GM23248 (cell line): ENCODE measurements at regions not wholly inside any gene's neighbourhood (a gene's known extent, or its start where the extent isn't known, plus 50 kb on each side); places are given as distances from the start of the nearest gene placed in this dataset.
A peak's percentile ranks its signal among the peaks of the same experiment; 100 is the strongest.

Experiments
- DNase-seq: peaks from one replicate; pipeline ENCODE4 v3.0.0-alpha.2; 2015
- H2AFZ ChIP-seq: fragments of 200-600 bp; sonication (generic); 2 replicates; pipeline ENCODE4 v1.6.1; 2016; ENCODE audit warnings: antibody characterized with exemption
- H3F3A ChIP-seq: fragments of 200-600 bp; sonication (generic); 2 replicates; pipeline ENCODE4 v1.6.1; 2016; ENCODE audit warnings: mild to moderate bottlenecking, antibody characterized with exemption, mixed run types; ENCODE audit not compliant: insufficient read depth
- H3K27ac ChIP-seq: fragments of 200-600 bp; sonication (generic); 2 replicates; pipeline ENCODE4 v1.5.1; 2016; ENCODE audit warnings: mild to moderate bottlenecking
- H3K27me3 ChIP-seq: fragments of 200-600 bp; sonication (generic); replicated peaks from 2 replicates; pipeline ENCODE4 v1.6.1; 2016; ENCODE audit warnings: mild to moderate bottlenecking; ENCODE audit not compliant: insufficient read depth
- H3K36me3 ChIP-seq: fragments of 200-600 bp; sonication (generic); 2 replicates; pipeline ENCODE4 v1.6.1; 2016; ENCODE audit warnings: low read depth, mild to moderate bottlenecking
- H3K4me1 ChIP-seq: fragments of 200-600 bp; sonication (generic); 2 replicates; pipeline ENCODE4 v1.6.1; 2016; ENCODE audit warnings: mild to moderate bottlenecking; ENCODE audit not compliant: insufficient read depth
- H3K4me2 ChIP-seq: fragments of 200-600 bp; sonication (generic); one replicate; pipeline ENCODE4 v1.6.1; 2016; ENCODE audit warnings: mild to moderate bottlenecking; ENCODE audit not compliant: unreplicated experiment
- H3K4me3 ChIP-seq: fragments of 200-600 bp; sonication (generic); 2 replicates; pipeline ENCODE4 v1.5.1; 2016; ENCODE audit warnings: mild to moderate bottlenecking
- H3K79me2 ChIP-seq: fragments of 200-600 bp; sonication (generic); 2 replicates; pipeline ENCODE4 v1.6.1; 2016; ENCODE audit warnings: mild to moderate bottlenecking; ENCODE audit not compliant: insufficient read depth
- H3K9ac ChIP-seq: fragments of 200-600 bp; sonication (generic); 2 replicates; pipeline ENCODE4 v1.6.1; 2016; ENCODE audit warnings: mild to moderate bottlenecking
- H3K9me2 ChIP-seq: fragments of 200-600 bp; sonication (generic); 2 replicates; pipeline ENCODE4 v1.6.1; 2016; ENCODE audit warnings: mixed run types, mild to moderate bottlenecking, moderate library complexity; ENCODE audit not compliant: insufficient read depth
- H3K9me3 ChIP-seq: fragments of 200-600 bp; sonication (generic); one replicate; pipeline ENCODE4 v1.6.1; 2017; ENCODE audit warnings: low read depth
- H4K20me1 ChIP-seq: fragments of 200-600 bp; sonication (generic); 2 replicates; pipeline ENCODE4 v1.6.0; 2016; ENCODE audit not compliant: insufficient read depth
- EZH2 ChIP-seq: fragments of 200-600 bp; sonication (generic); IDR thresholded peaks from 2 replicates; pipeline ENCODE4 v1.6.1; 2018; ENCODE audit warnings: antibody characterized with exemption, mild to moderate bottlenecking; ENCODE audit not compliant: insufficient read depth, poor library complexity, severe bottlenecking
- EZH2phosphoT487 ChIP-seq: fragments of 200-600 bp; sonication (generic); IDR thresholded peaks from 2 replicates; pipeline ENCODE4 v1.6.1; 2018; ENCODE audit warnings: antibody characterized with exemption, moderate library complexity, mild to moderate bottlenecking, low read depth; ENCODE audit not compliant: insufficient read depth
- WGBS, 2 experiments: methylation state at CpG; one replicate each; pipeline ENCODE4 v1.1.6; 2015 to 2017; ENCODE audit warnings: low lambda C conversion rate in 2 of 2, low coverage in 1 of 2; ENCODE audit errors: missing lambda C conversion rate in 2 of 2; 5-methylcytosine and 5-hydroxymethylcytosine counted together
- in situ Hi-C: fragments of 300-500 bp; cut with MboI; formaldehyde crosslinking; loops from 2 replicates; pipeline ENCODE4 v1.15.0; 2020

DNA sequence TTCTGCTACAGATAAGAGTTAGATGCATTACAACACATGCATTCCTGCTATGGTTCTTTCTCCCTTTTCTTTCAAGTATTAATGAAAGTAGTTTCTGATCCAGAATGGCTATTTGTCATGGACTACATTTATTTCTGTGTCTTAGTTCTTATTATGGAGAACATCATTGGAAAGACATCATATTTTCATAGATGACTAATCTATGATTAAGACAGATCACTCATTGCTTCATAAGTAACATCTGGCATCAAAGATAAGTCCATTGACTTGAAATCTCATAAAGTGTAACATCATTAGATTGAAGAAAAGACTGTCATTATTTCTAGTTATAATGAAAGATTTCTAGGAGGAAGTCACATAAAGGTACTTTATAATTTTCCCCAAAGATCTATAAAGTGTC is 366.7 kb downstream of the NSUN3 start:
- no peak for TF ChIP-seq EZH2phosphoT487
- no peak for TF ChIP-seq EZH2

DNA sequence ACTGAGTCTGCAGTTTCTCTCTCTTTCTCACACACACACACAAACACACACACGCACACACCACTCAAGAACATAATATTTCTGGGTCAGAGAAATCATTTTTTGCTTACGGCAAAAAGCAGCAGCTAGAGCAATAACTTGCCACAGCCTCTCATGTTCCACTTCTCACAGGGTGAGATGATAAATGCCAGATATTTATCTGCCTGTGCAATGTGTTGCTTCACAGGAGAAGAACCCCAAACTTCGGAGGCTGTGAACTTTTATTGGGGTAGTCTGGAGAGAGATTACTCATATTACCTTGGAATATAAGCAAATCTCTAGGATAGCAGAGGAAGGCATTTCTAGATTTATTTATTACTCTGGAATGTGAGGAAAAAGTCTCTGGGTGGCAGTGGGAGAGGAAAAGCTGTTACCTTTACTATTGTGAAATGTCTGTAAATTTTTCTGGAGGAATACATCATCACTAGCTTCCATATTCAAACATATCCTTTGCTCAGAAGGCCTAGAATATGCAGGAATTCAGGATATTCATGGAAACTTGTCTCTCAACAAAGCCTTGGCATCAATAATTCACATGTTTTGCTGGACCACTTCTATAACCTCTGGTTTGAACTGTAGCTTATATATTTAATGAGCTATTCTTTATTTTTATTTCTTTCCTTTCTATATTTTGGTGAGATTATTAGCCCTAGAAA is 369.2 kb downstream of the NSUN3 start:
- Histone ChIP-seq H3K36me3 (no peaks in the 10 kb centered on the region), H4K20me1 (no peaks in the 10 kb centered on the region), H3K27me3 (no peaks in the 10 kb centered on the region), H3K27ac (no peak overlapping the region), H3K9me2 (no peaks in the 10 kb centered on the region), H3K4me2 (no peak overlapping the region), H3F3A (no peaks in the 10 kb centered on the region), H2AFZ (no peak overlapping the region), H3K79me2 (no peaks in the 10 kb centered on the region), H3K9me3 (no peaks in the 10 kb centered on the region), H3K4me1 (no peaks in the 10 kb centered on the region), H3K4me3 (no peak overlapping the region), H3K9ac (no peak overlapping the region)
- WGBS, 2 experiments: 28 to 40% methylated on average over 3 of the region's 3 CpGs
- TF ChIP-seq EZH2: no peak
- no peak for TF ChIP-seq EZH2phosphoT487
- in situ Hi-C loops: no loop called here
- no peak for DNase-seq

More for the DNA sequence above, 366.7 kb downstream of the NSUN3 start:
- no peaks in the 10 kb centered on the region for H3K36me3 ChIP-seq
- H3F3A ChIP-seq: no peaks in the 10 kb centered on the region
- no peaks in the 10 kb centered on the region for H3K9me2 ChIP-seq
- no peaks in the 10 kb centered on the region for H3K4me1 ChIP-seq
- no peak overlapping the region for H2AFZ ChIP-seq
- no peaks in the 10 kb centered on the region for H4K20me1 ChIP-seq
- H3K4me2 ChIP-seq: no peak overlapping the region
- no peak overlapping the region for H3K9ac ChIP-seq
- no peak overlapping the region for H3K4me3 ChIP-seq
- H3K27me3 ChIP-seq: no peaks in the 10 kb centered on the region
- H3K9me3 ChIP-seq: no peaks in the 10 kb centered on the region
- no peaks in the 10 kb centered on the region for H3K79me2 ChIP-seq
- DNase-seq: no peak
- H3K27ac ChIP-seq: no peak overlapping the region
- in situ Hi-C loops: no loop called here

DNA sequence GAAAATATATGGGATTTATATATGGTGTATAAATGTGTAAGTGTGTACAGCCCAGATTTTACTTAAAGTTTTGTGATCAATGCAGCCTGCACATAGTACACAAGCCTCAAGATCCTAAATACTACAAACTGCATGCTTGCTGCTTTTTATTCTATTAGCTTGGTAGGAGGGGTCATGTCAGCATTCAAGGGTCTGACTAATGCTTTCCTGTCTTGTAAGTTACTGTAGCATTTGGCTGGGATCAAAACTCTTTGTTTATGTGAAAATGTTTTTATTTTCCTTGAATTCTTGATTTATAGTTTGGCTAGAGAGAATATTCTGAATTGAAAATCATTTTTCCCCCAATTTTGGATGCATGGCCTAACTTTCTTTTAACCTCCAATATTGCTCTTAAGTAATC is 370.9 kb downstream of the NSUN3 start:
- no peak overlapping the region for H3K9ac ChIP-seq
- H3K4me3 ChIP-seq: no peak overlapping the region
- no peaks in the 10 kb centered on the region for H4K20me1 ChIP-seq
- H3F3A ChIP-seq: no peaks in the 10 kb centered on the region
- no peaks in the 10 kb centered on the region for H3K79me2 ChIP-seq
- H3K4me1 ChIP-seq: no peaks in the 10 kb centered on the region
- H3K36me3 ChIP-seq: no peaks in the 10 kb centered on the region
- H3K4me2 ChIP-seq: no peak overlapping the region
- H3K27ac ChIP-seq: no peak overlapping the region
- H3K9me2 ChIP-seq: no peaks in the 10 kb centered on the region
- no peaks in the 10 kb centered on the region for H3K9me3 ChIP-seq
- H3K27me3 ChIP-seq: no peaks in the 10 kb centered on the region
- H2AFZ ChIP-seq: no peak overlapping the region
- no peak for TF ChIP-seq EZH2phosphoT487
- no peak for TF ChIP-seq EZH2
- in situ Hi-C loops: no loop called here
- no peak for DNase-seq

DNA sequence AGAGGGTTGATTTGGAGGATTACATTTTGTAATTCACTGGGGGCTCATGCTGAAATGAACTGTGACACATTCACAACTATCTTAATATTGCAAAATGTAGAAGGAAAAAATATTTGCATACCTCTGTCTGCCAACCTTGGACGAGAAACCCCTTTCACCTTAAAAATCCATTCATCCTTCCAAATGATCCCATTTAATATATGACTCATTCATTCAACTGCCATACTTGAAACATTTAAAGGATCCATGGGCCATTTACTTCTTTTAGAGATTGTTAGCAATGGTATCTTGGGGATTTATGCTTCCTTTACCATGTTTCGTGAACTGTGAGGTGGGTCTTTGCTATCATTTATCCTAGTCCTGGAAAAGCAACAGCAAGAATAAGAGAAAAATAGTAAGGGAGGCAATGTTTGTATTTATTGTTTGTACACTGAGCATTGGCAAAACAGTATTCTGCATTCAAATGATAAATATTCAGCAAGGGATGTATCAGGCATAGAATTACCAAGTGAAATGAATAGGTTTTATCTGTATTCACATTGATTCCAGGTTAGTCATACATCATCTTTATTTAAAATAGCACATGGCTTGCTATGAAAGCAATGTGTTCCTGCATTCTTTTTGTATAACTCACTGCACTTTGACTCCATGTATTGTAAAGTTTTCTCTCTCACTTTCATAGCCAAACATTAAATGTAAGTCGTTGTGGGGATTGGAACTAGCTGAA is 378.1 kb downstream of the NSUN3 start:
- H3K27ac ChIP-seq: no peak overlapping the region
- no peaks in the 10 kb centered on the region for H3K36me3 ChIP-seq
- no peaks in the 10 kb centered on the region for H3K79me2 ChIP-seq
- 34 to 40% methylated on average over 3 of the region's 3 CpGs for WGBS, 2 experiments
- H4K20me1 ChIP-seq: no peaks in the 10 kb centered on the region
- no peak overlapping the region for H2AFZ ChIP-seq
- no peak overlapping the region for H3K4me3 ChIP-seq
- H3K9me2 ChIP-seq: no peaks in the 10 kb centered on the region; the same call in 1 of the 2 replicates
- H3K27me3 ChIP-seq: no peaks in the 10 kb centered on the region
- H3K4me2 ChIP-seq: no peak overlapping the region
- peaks cover 12% of the 10 kb centered on the region for H3K4me1 ChIP-seq
- H3K9me3 ChIP-seq: no peaks in the 10 kb centered on the region
- in situ Hi-C loops: no loop called here
- H3F3A ChIP-seq: no peaks in the 10 kb centered on the region
- TF ChIP-seq EZH2phosphoT487: no peak
- no peak for TF ChIP-seq EZH2
- DNase-seq: peak; percentile 49
- no peak overlapping the region for H3K9ac ChIP-seq

DNA sequence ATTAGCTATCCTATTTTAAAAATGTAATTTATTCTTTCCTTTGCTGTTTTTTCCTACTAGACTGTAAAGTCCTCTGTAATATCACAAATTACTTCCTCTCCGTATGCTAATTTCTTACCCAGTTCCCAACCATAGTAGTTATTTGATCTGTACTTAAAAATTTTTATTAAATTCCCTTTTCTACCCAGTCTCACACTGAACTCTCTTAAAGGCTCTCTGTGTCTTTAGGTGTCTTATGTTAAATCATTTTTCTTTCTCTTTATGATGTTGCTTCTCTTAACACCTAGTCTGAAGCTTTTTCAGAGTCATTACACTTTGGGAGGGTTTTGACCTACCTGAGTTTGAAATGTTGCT is 378.6 kb downstream of the NSUN3 start:
- Histone ChIP-seq H3K9me2 (no peaks in the 10 kb centered on the region; the same call in 1 of the 2 replicates), H4K20me1 (no peaks in the 10 kb centered on the region), H3K4me1 (peaks cover 12% of the 10 kb centered on the region), H3K4me2 (no peak overlapping the region), H3K9ac (no peak overlapping the region), H3K36me3 (no peaks in the 10 kb centered on the region), H3K27me3 (no peaks in the 10 kb centered on the region), H3K27ac (no peak overlapping the region), H3K79me2 (no peaks in the 10 kb centered on the region), H2AFZ (no peak overlapping the region), H3K4me3 (no peak overlapping the region), H3F3A (no peaks in the 10 kb centered on the region), H3K9me3 (no peaks in the 10 kb centered on the region)
- TF ChIP-seq EZH2 (no peak), EZH2phosphoT487 (no peak)
- DNase-seq: no peak
- in situ Hi-C loops: no loop called here
- 47 to 57% methylated on average over 1 of the region's 1 CpG for WGBS, 2 experiments
